ENCODE measurements at regions not wholly inside any gene's neighbourhood (a gene's known extent, or its start where the extent isn't known, plus 50 kb on each side); places are given as distances from the start of the nearest gene placed in this dataset.

DNA sequence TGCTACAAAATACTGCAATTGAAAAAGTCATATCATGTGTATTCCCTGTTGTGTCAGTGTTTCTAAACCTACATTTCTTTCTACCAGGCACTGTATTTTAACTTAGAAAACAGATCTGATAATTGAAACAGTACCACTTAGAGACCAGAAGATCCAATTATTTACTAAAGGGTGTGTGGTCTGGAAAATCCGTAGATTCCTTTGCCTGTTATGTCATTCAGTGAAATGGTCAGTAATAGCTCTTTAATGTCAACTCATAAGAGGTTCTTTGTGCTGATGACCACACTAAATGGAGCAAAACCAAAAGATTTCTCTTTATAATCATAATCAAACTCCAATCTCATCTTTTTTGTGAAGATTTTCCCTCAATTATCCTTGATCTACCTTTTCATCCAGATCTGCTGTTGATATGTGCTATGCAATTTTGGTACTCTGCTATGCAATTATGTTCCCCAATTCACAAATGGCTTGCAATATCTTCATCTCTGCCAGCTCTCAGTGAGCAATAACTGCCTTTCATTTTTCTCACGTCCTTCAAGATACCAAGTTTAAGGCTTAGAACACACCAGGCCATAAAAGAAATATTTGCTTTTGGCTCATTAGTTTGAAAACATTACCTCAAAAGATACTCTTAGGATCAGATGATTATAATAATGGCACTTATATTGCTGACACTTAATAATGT is 165.5 kb downstream of the MOXD1 start:
- TF ChIP-seq, protein P1, sequence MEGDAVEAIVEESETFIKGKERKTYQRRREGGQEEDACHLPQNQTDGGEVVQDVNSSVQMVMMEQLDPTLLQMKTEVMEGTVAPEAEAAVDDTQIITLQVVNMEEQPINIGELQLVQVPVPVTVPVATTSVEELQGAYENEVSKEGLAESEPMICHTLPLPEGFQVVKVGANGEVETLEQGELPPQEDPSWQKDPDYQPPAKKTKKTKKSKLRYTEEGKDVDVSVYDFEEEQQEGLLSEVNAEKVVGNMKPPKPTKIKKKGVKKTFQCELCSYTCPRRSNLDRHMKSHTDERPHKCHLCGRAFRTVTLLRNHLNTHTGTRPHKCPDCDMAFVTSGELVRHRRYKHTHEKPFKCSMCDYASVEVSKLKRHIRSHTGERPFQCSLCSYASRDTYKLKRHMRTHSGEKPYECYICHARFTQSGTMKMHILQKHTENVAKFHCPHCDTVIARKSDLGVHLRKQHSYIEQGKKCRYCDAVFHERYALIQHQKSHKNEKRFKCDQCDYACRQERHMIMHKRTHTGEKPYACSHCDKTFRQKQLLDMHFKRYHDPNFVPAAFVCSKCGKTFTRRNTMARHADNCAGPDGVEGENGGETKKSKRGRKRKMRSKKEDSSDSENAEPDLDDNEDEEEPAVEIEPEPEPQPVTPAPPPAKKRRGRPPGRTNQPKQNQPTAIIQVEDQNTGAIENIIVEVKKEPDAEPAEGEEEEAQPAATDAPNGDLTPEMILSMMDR (conservative IDR thresholded peaks at IDR 0.05) = no peak
- TF ChIP-seq ZFX (IDR thresholded peaks at IDR 0.05) = no peak
